GM19023 (cell line): ENCODE measurements at regions not wholly inside any gene's neighbourhood (a gene's known extent, or its start where the extent isn't known, plus 50 kb on each side); places are given as distances from the start of the nearest gene placed in this dataset.
"Not testable (repeated sequence)": the region's sequence is repeated elsewhere in the genome, so short reads cannot be mapped to it uniquely, and the experiment has no call there.

Experiments used
- ATAC-seq: cut with Tn5 transposase; IDR thresholded peaks from one replicate; pipeline ENCODE4 v1.9.1; 2021; ENCODE audit warnings: mild to moderate bottlenecking, moderate library complexity; ENCODE audit not compliant: unreplicated experiment

DNA sequence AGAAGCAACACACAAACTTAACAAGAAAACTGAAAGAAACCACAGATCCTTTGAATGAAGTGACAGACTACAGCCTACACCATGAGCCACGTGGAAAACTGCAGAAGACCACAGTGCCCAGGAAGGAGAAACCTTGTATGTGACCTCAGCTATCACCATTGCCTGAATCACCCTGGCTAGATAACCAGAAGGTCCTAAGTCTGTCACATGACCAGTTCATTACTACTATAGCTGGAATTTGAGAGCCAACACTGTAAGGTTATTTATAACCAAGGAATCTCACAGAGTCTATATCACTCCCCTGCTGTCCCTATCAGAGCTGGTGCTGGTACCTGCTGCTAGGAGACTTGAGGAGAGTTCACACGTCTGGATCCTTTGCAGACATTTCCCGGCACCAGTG, 90.3 kb upstream of the FBXL17 start:
- ATAC-seq = no peak

DNA sequence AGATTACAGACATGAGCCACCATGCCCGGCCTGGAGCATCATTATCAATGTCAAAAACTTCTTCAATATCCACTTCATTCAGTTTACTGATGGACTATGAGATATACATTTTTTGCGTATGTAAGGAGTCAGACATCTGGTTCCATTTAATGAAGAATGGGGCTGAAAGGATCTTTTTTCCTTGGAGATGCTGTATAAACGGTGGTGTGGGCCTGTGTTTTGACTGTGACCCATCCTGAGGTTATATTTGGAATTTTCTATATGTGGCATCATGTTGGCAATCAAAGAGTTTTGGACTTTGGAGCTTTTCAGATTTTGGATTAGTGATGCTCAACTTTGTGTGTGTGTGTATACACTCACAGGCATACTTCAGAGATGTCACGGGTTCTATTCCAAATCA, 85.7 kb upstream of the FBXL17 start:
- ATAC-seq = no peak

DNA sequence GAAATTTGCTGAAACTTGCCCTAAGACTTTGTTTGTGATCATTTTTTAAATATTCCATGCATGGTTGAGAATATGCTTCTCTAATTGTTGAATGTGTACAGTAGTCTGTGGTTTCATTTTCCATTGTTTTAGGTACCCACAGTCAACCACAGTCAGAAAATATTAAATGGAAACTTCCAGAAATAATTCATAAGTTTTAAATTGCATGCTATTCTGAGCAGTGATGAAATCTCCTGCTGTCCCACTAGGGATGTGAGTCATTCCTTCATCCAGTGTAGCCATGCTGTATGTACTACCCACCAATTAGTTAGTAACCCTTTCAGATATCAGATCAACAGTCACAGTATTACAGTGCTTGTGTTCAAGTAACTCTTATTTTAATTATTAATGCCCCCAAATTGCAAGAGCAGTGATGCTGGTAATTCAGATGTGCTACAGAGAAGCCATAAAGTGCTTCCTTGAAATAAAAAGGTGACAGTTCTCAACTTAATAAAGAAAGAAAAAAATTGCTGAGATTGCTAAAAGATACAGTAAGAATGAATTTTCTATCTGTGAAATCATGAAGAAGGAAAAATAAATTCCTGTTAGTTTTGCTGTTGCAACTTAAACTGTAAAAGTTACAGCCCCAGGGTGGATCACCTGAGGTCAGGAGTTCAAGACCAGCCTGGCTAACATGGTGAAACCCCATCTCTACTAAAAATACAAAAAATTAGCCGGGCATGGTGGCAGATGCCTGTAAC, 79.9 kb upstream of the FBXL17 start:
- no peak for ATAC-seq

DNA sequence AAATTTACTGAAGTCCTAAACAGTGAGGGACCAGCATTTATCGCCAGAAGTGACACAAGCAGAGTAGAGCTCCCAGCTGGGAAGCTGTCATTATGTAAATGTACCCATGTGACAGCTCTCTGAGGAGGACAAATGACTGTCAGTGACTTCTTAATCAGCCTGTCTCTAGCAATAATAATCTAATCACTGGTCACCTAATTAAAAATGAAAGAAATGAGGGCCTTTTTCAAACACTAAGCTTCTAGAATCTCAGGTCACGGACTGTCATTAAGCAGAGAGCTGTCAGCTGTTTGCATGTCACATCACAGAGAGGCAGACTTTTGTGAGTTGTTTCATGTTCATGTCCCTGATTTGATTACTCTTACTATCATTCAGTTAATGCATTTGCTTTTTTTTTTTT, 77.9 kb upstream of the FBXL17 start:
- no peak for ATAC-seq

DNA sequence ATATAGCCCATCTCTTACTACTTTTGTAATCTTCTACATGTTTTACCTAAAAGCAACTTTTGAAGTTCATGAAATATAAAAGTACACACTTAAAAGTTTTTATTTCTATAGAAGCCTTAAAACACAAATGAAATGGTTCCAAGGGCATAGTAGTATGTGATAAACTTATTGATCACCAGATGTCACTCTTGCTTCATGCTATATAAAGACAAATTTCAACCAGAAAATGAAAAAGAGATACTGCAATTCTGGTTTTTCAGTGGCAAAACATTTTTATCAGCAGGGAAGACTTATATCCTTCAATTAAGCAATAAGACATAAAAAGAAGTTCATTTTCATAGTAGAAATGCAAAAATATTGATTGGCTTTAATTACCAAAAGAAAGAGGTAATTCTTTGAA, 69.4 kb upstream of the FBXL17 start:
- ATAC-seq = no peak

DNA sequence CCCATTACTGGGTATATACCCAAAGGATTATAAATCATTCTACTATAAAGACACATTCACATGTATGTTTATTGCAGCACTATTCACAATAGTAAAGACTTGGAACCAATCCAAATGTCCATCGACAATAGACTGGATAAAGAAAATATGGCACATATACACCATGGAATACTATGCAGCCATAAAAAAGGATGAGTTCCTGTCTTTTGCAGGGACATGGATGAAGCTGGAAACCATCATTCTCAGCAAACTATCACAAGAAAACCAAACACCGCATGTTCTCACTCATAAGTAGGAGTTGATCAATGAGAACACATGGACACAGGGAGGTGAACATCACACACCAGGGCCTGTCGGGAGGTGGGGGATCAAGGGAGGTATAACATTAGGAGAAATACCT, 62.2 kb upstream of the FBXL17 start:
- not testable (repeated sequence) for ATAC-seq

DNA sequence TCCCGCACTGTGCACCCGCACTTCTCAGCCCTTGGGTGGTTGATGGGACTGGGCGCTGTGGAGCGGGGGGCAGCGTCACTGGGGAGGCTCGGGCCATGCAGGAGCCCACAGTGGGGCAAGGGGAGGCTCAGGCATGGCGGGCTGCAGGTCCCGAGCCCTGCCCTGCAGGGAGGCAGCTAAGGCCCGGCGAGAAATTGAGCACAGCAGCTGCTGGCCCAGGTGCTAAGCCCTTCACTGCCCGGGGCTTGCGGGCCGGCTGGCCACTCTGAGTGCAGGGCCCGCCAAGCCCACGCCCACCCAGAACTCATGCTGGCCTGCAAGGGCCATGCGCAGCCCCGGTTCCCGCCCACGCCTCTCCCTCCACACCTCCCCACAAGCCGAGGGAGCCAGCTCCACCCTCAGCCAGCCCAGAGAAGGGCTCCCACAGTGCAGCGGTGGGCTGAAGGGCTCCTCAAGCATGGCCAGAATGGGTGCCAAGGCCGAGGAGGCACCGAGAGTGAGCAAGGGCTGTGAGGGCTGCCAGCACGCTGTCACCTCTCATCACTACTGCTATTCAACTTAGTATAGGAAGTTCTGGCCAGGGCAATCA, 60.3 kb upstream of the FBXL17 start:
- not testable (repeated sequence) for ATAC-seq

DNA sequence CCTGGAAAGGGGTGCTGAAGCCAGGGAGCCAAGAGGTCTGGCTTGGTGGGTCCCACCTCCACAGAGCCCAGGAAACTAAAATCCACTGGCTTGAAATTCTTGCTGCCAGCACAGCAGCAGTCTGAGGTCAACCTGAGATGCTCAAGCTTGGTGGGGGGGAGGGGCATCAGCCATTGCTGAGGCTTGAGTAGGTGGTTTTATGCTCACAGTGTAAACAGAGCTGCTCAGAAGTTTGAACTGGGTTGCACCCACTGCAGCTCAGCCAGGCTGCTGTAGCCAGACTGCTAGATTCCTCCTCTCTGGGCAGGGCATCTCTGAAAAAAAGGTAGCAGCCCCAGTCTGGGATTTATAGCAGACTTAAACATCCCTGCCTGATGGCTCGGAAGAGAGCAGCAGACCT, 55.5 kb upstream of the FBXL17 start:
- no peak for ATAC-seq

DNA sequence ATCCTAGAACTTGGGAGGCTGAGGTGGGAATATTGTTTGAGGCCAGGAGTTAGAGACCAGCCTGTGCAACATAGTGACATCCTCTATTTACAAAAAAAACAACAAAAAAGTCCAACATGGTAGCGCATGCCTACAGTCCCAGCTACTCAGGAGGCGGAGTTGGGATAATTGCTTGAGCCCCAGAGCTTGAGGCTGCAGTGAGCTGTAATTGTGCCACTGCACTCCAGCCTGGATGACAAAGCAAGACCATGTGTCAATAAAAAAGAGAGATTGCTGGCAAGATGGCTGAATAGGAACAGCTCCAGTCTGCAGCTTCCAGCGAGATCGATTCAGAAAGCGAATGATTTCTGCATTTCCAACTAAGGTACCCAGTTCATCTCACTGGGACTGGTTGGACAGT, 54.8 kb upstream of the FBXL17 start:
- ATAC-seq = no peak

DNA sequence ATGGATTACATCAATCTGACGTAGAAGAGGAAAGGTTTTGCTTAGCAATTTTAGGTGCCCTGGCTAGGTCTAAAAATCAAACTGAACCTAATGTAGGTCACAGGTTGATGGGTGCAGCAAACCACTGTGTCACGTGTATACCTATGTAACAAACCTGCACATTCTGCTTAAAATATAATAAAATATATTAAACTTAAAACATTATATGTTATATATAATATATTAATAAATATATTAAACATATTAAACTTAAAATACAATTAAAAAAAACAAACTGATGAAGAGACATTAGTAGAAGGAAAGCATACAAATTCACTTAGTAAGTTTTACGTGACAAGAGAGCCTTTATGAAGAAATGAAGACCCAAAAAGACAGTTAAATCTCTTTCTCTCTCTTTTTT, 51.7 kb upstream of the FBXL17 start:
- ATAC-seq = no peak

DNA sequence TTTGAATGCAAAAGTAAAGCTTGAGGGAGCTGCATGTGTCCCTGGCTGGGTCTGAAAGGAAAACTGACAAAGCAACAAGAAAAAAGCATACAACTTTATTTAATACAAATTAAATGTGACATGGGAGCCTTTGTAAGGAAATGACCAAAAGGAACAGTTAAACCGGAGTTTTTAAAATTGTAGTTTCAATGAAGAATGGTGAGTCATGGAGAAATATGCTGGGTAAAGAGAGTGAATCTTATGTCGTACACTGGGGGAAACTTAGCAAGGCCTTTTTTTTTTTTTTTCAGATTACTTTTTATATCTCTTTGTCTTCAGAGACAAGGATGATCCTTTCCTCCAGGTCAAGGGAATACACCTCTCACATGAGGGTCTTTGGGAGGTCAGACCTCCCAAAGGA, 50.1 kb upstream of the FBXL17 start:
- ATAC-seq = no peak
